ENCODE measurements at regions not wholly inside any gene's neighbourhood (a gene's known extent, or its start where the extent isn't known, plus 50 kb on each side); places are given as distances from the start of the nearest gene placed in this dataset.
"Not testable (repeated sequence)": the region's sequence is repeated elsewhere in the genome, so short reads cannot be mapped to it uniquely, and the experiment has no call there.

- POLR2A ChIA-PET (ENCODE audit: unreplicated experiment): no interaction called here
- BruUV-seq (replicated peaks): no TSS peak
- CTCF ChIA-PET: no interaction called here
Observed at GRCh38 chr13:87975035-87975434, 303.9 kb downstream of the SLITRK5 start.

GRCh38 chr13:87976650-87977049 lies 305.5 kb downstream of the SLITRK5 start:
- H3F3A ChIP-seq (ENCODE audit: insufficient read depth, low read depth); H3K4me2 ChIP-seq; H4K20me1 ChIP-seq (ENCODE audit: insufficient read depth); BruUV-seq (replicated peaks); CTCF ChIA-PET; H3K27ac ChIP-seq; H3K4me1 ChIP-seq (replicated peaks; ENCODE audit: insufficient read depth); H3K79me2 ChIP-seq (ENCODE audit: low read depth); intact Hi-C loops (cut with micrococcal nuclease; ENCODE audit: unreplicated experiment); POLR2A ChIA-PET (ENCODE audit: unreplicated experiment); H3K9me3 ChIP-seq (ENCODE audit: insufficient read depth, low read depth); DNase-seq; H3K36me3 ChIP-seq (ENCODE audit: low read depth); H2AFZ ChIP-seq; H3K27me3 ChIP-seq (ENCODE audit: insufficient read depth, low read depth); H3K9me2 ChIP-seq (ENCODE audit: insufficient read depth); H3K4me3 ChIP-seq: not testable (repeated sequence)

More at GRCh38 chr13:87975035-87975434, 303.9 kb downstream of the SLITRK5 start:
- DNase-seq: no peak
- H4K20me1 ChIP-seq (ENCODE audit: insufficient read depth): no peaks in the 10 kb centered on the region
- H3K9me2 ChIP-seq (ENCODE audit: insufficient read depth): no peaks in the 10 kb centered on the region
- no peaks in the 10 kb centered on the region for H3K27me3 ChIP-seq (ENCODE audit: insufficient read depth, low read depth)
- no peak overlapping the region for H2AFZ ChIP-seq
- H3K4me3 ChIP-seq: no peak overlapping the region
- TF ChIP-seq CTCF (conservative IDR thresholded peaks at IDR 0.05): no peak
- TF ChIP-seq EZH2 (IDR thresholded peaks at IDR 0.05; ENCODE audit: low read depth): no peak
- no peak overlapping the region for H3K27ac ChIP-seq
- H3K79me2 ChIP-seq (ENCODE audit: low read depth): no peaks in the 10 kb centered on the region
- intact Hi-C loops (cut with micrococcal nuclease; ENCODE audit: unreplicated experiment): no loop called here
- no peak overlapping the region for H3K4me2 ChIP-seq
- H3K4me1 ChIP-seq (replicated peaks; ENCODE audit: insufficient read depth): no peaks in the 10 kb centered on the region
- H3K36me3 ChIP-seq (ENCODE audit: low read depth): no peaks in the 10 kb centered on the region
- H3K9me3 ChIP-seq (ENCODE audit: insufficient read depth, low read depth): no peaks in the 10 kb centered on the region
- no peaks in the 10 kb centered on the region for H3F3A ChIP-seq (ENCODE audit: insufficient read depth, low read depth)

- no peak for TF ChIP-seq EZH2 (IDR thresholded peaks at IDR 0.05; ENCODE audit: low read depth)
- TF ChIP-seq CTCF (conservative IDR thresholded peaks at IDR 0.05): no peak
- no peak overlapping the region for H3K27ac ChIP-seq
- intact Hi-C loops (cut with micrococcal nuclease; ENCODE audit: unreplicated experiment): no loop called here
- no peaks in the 10 kb centered on the region for H3K9me3 ChIP-seq (ENCODE audit: insufficient read depth, low read depth)
- ChIA-PET CTCF (no interaction called here), POLR2A (ENCODE audit: unreplicated experiment) (no interaction called here)
- no peaks in the 10 kb centered on the region for H3K4me1 ChIP-seq (replicated peaks; ENCODE audit: insufficient read depth)
- no peak overlapping the region for H3K4me2 ChIP-seq
- no peaks in the 10 kb centered on the region for H3F3A ChIP-seq (ENCODE audit: insufficient read depth, low read depth)
- no TSS peak for BruUV-seq (replicated peaks)
- no peaks in the 10 kb centered on the region for H3K9me2 ChIP-seq (ENCODE audit: insufficient read depth)
- H2AFZ ChIP-seq: no peak overlapping the region
- no peak for DNase-seq
- no peaks in the 10 kb centered on the region for H3K27me3 ChIP-seq (ENCODE audit: insufficient read depth, low read depth)
- no peaks in the 10 kb centered on the region for H3K79me2 ChIP-seq (ENCODE audit: low read depth)
- no peak overlapping the region for H3K4me3 ChIP-seq
- H4K20me1 ChIP-seq (ENCODE audit: insufficient read depth): no peaks in the 10 kb centered on the region
- no peaks in the 10 kb centered on the region for H3K36me3 ChIP-seq (ENCODE audit: low read depth)
Observed at GRCh38 chr13:87981416-87981815, 310.2 kb downstream of the SLITRK5 start.

- Histone ChIP-seq H3K9me2 (ENCODE audit: insufficient read depth) (no peaks in the 10 kb centered on the region), H3K27me3 (ENCODE audit: insufficient read depth, low read depth) (no peaks in the 10 kb centered on the region), H3K27ac (no peak overlapping the region), H3K4me1 (replicated peaks; ENCODE audit: insufficient read depth) (no peaks in the 10 kb centered on the region), H4K20me1 (ENCODE audit: insufficient read depth) (no peaks in the 10 kb centered on the region), H3K4me2 (no peak overlapping the region), H3K4me3 (no peak overlapping the region), H3K36me3 (ENCODE audit: low read depth) (no peaks in the 10 kb centered on the region), H3F3A (ENCODE audit: insufficient read depth, low read depth) (no peaks in the 10 kb centered on the region), H2AFZ (no peak overlapping the region), H3K9me3 (ENCODE audit: insufficient read depth, low read depth) (no peaks in the 10 kb centered on the region), H3K79me2 (ENCODE audit: low read depth) (no peaks in the 10 kb centered on the region)
- TF ChIP-seq EZH2 (IDR thresholded peaks at IDR 0.05; ENCODE audit: low read depth) (no peak), CTCF (conservative IDR thresholded peaks at IDR 0.05) (no peak)
- intact Hi-C loops (cut with micrococcal nuclease; ENCODE audit: unreplicated experiment): no loop called here
- ChIA-PET POLR2A (ENCODE audit: unreplicated experiment) (no interaction called here), CTCF (no interaction called here)
- no peak for DNase-seq
- BruUV-seq (replicated peaks): no TSS peak
Observed at GRCh38 chr13:87982400-87982799, 311.2 kb downstream of the SLITRK5 start.
